H9 (cell line): ENCODE measurements at regions not wholly inside any gene's neighbourhood (a gene's known extent, or its start where the extent isn't known, plus 50 kb on each side); places are given as distances from the start of the nearest gene placed in this dataset.

ENCODE experiments used
- DNase-seq: peaks from one replicate; pipeline ENCODE4 v3.0.0-alpha.2; 2017
- H2AFZ ChIP-seq: one replicate; pipeline ENCODE4 v1.6.1; 2013; ENCODE audit warnings: mild to moderate bottlenecking, low read length, control low read depth, moderate library complexity
- H2AK5ac ChIP-seq: 2 replicates; pipeline ENCODE4 v1.6.1; 2013; ENCODE audit warnings: low read length, control low read depth, mixed read lengths; ENCODE audit not compliant: insufficient read length
- H2BK120ac ChIP-seq: one replicate; pipeline ENCODE4 v1.6.1; 2013; ENCODE audit warnings: low read depth, mild to moderate bottlenecking, low read length, control low read depth, inconsistent platforms; ENCODE audit not compliant: poor library complexity, severe bottlenecking
- H2BK12ac ChIP-seq: 2 replicates; pipeline ENCODE4 v1.6.1; 2013; ENCODE audit warnings: low read length, control low read depth, mixed read lengths, low read depth; ENCODE audit not compliant: insufficient read length
- H2BK15ac ChIP-seq: 2 replicates; pipeline ENCODE4 v1.6.1; 2013; ENCODE audit warnings: low read depth, low read length, control low read depth
- H2BK20ac ChIP-seq: one replicate; pipeline ENCODE4 v1.6.1; 2013; ENCODE audit warnings: low read depth, mild to moderate bottlenecking, low read length, control low read depth, inconsistent platforms; ENCODE audit not compliant: poor library complexity, severe bottlenecking
- H2BK5ac ChIP-seq: 2 replicates; pipeline ENCODE4 v1.6.1; 2013; ENCODE audit warnings: low read length, control low read depth, mixed read lengths; ENCODE audit not compliant: insufficient read length
- H3K14ac ChIP-seq: 2 replicates; pipeline ENCODE4 v1.6.1; 2013; ENCODE audit warnings: low read length, control low read depth; ENCODE audit not compliant: insufficient read depth
- H3K18ac ChIP-seq: 2 replicates; pipeline ENCODE4 v1.6.1; 2013; ENCODE audit warnings: low read depth, mild to moderate bottlenecking, mixed read lengths, low read length, control low read depth; ENCODE audit not compliant: insufficient read length
- H3K23ac ChIP-seq: 2 replicates; pipeline ENCODE4 v1.6.1; 2013; ENCODE audit warnings: low read length, control low read depth, mixed read lengths, low read depth; ENCODE audit not compliant: insufficient read length
- H3K23me2 ChIP-seq: 2 replicates; pipeline ENCODE4 v1.6.1; 2013; ENCODE audit warnings: low read depth, mild to moderate bottlenecking, mixed read lengths, low read length, control low read depth; ENCODE audit not compliant: insufficient read length, poor library complexity, severe bottlenecking
- H3K27ac ChIP-seq: 2 replicates; pipeline ENCODE4 v1.5.1; 2013; ENCODE audit warnings: low read length, control low read depth, mixed read lengths, low read depth; ENCODE audit not compliant: insufficient read length
- H3K27me3 ChIP-seq: 2 replicates; pipeline ENCODE4 v1.6.1; 2013; ENCODE audit warnings: low read length, control low read depth, inconsistent platforms; ENCODE audit not compliant: insufficient read depth
- H3K4ac ChIP-seq: 2 replicates; pipeline ENCODE4 v1.6.1; 2013; ENCODE audit warnings: low read depth, mild to moderate bottlenecking, control low read depth, inconsistent platforms, low read length, moderate library complexity
- H3K4me1 ChIP-seq: 2 replicates; pipeline ENCODE4 v1.6.1; 2013; ENCODE audit warnings: low read length, control low read depth, inconsistent platforms; ENCODE audit not compliant: insufficient read depth
- H3K4me2 ChIP-seq: 2 replicates; pipeline ENCODE4 v1.6.1; 2013; ENCODE audit warnings: low read length, control low read depth, mixed read lengths; ENCODE audit not compliant: insufficient read length, insufficient read depth
- H3K56ac ChIP-seq: 2 replicates; pipeline ENCODE4 v1.6.1; 2013; ENCODE audit warnings: low read depth, mild to moderate bottlenecking, mixed read lengths, low read length, control low read depth; ENCODE audit not compliant: insufficient read length
- H3K79me1 ChIP-seq: 2 replicates; pipeline ENCODE4 v1.6.1; 2013; ENCODE audit warnings: low read depth, mild to moderate bottlenecking, moderate library complexity, low read length, control low read depth, inconsistent platforms; ENCODE audit not compliant: insufficient read depth, poor library complexity, severe bottlenecking
- H3K79me2 ChIP-seq: 2 replicates; pipeline ENCODE4 v1.6.1; 2013; ENCODE audit warnings: low read length, control low read depth, inconsistent platforms; ENCODE audit not compliant: insufficient read depth
- H3K9ac ChIP-seq: 2 replicates; pipeline ENCODE4 v1.6.1; 2013; ENCODE audit warnings: low read length, control low read depth, mixed read lengths; ENCODE audit not compliant: insufficient read length; ENCODE audit errors: extremely low read depth
- H3K9me3 ChIP-seq: one replicate; pipeline ENCODE4 v1.6.1; 2013; ENCODE audit warnings: low read depth, low read length, inconsistent platforms; ENCODE audit not compliant: control insufficient read depth
- H3T11ph ChIP-seq: one replicate; pipeline ENCODE4 v1.6.1; 2013; ENCODE audit warnings: mild to moderate bottlenecking, low read length, control low read depth, inconsistent platforms
- H4K20me1 ChIP-seq: one replicate; pipeline ENCODE4 v1.6.1; 2013; ENCODE audit not compliant: control insufficient read depth, insufficient read length, insufficient read depth
- H4K5ac ChIP-seq: 2 replicates; pipeline ENCODE4 v1.6.1; 2013; ENCODE audit warnings: low read depth, mild to moderate bottlenecking, mixed read lengths, low read length, control low read depth; ENCODE audit not compliant: insufficient read length
- H4K8ac ChIP-seq: replicated peaks from 2 replicates; pipeline ENCODE4 v1.6.1; 2013; ENCODE audit warnings: low read length, control low read depth, mixed read lengths, low read depth; ENCODE audit not compliant: insufficient read length
- H4K91ac ChIP-seq: 2 replicates; pipeline ENCODE4 v1.6.1; 2013; ENCODE audit warnings: low read depth, mild to moderate bottlenecking, moderate library complexity, mixed read lengths, low read length, control low read depth; ENCODE audit not compliant: insufficient read length
- H3K27ac Mint-ChIP-seq, 3 experiments: 2 replicates in 2 of 3; 3 replicates in 1 of 3; pipeline ENCODE4 v1.8.0; 2020 to 2021; ENCODE audit warnings: mixed read lengths in 3 of 3, mild to moderate bottlenecking in 1 of 3, moderate library complexity in 1 of 3
- H3K27me3 Mint-ChIP-seq: 2 replicates; pipeline ENCODE4 v1.8.0; 2021; ENCODE audit warnings: low read depth, mild to moderate bottlenecking, moderate library complexity, mixed read lengths
- H3K36me3 Mint-ChIP-seq, 3 experiments: 2 replicates in 2 of 3; 3 replicates in 1 of 3; pipeline ENCODE4 v1.8.0; 2020 to 2021; ENCODE audit warnings: low read depth in 3 of 3, mixed read lengths in 3 of 3; ENCODE audit not compliant: insufficient read depth in 1 of 3
- H3K4me1 Mint-ChIP-seq, 2 experiments: 2 replicates each; pipeline ENCODE4 v1.8.0; 2020; ENCODE audit warnings: mixed read lengths in 2 of 2
- H3K4me3 Mint-ChIP-seq, 2 experiments: 2 replicates in 1 of 2; 3 replicates in 1 of 2; pipeline ENCODE4 v1.8.0; 2020 to 2021; ENCODE audit warnings: mild to moderate bottlenecking in 2 of 2, mixed read lengths in 2 of 2, moderate library complexity in 1 of 2
- H3K9me3 Mint-ChIP-seq, 2 experiments: 2 replicates in 1 of 2; 3 replicates in 1 of 2; pipeline ENCODE4 v1.8.0; 2020; ENCODE audit warnings: mild to moderate bottlenecking in 2 of 2, mixed read lengths in 2 of 2, moderate library complexity in 1 of 2
- WGBS: extraction: QIAGEN DNeasy Blood & Tissue Kit; methylation state at CpG from one replicate; pipeline ENCODE4 v1.1.7; 2013; ENCODE audit warnings: missing lambda C conversion rate, low lambda C conversion rate, mixed read lengths; ENCODE audit not compliant: insufficient read length; ENCODE audit errors: extremely low coverage; 5-methylcytosine and 5-hydroxymethylcytosine counted together
- TF ChIP-seq, protein P1 (sequence below): fragments of 200-600 bp; sonication (generic); conservative IDR thresholded peaks from 3 replicates; pipeline ENCODE4 v1.8.0; 2021; ENCODE audit warnings: antibody characterized with exemption, mild to moderate bottlenecking

GRCh38 chr2:239792405-239793084 lies 232.6 kb downstream of the NDUFA10 start:
- Histone ChIP-seq H2BK20ac (no peak overlapping the region), H3K79me2 (no peaks in the 10 kb centered on the region), H4K91ac (no peak overlapping the region), H4K5ac (no peak overlapping the region), H4K20me1 (no peaks in the 10 kb centered on the region), H3K79me1 (no peaks in the 10 kb centered on the region), H2AFZ (no peak overlapping the region), H3K9ac (no peak overlapping the region), H3K56ac (no peak overlapping the region), H2AK5ac (no peak overlapping the region), H3K23ac (no peak overlapping the region), H2BK5ac (no peak overlapping the region), H3T11ph (no peak overlapping the region), H2BK12ac (no peak overlapping the region), H3K23me2 (no peaks in the 10 kb centered on the region), H3K18ac (no peak overlapping the region), H3K14ac (no peak overlapping the region; the same call in 1 of the 2 replicates), H2BK15ac (no peak overlapping the region), H3K9me3 (no peaks in the 10 kb centered on the region), H3K4me2 (no peak overlapping the region), H3K27ac (no peak overlapping the region), H3K4me1 (no peaks in the 10 kb centered on the region), H4K8ac (no peak overlapping the region), H2BK120ac (no peak overlapping the region), H3K4ac (no peak overlapping the region), H3K27me3 (no peaks in the 10 kb centered on the region)
- WGBS: no CpG with 5 or more reads among the region's 18 CpGs
- Mint-ChIP-seq H3K36me3 (no peaks in the 10 kb centered on the region; a peak in 1 of 7 replicates), H3K4me1 (peaks cover 0 to 2% of the 10 kb centered on the region in 2 experiments; a peak in 1 of 4 replicates), H3K27me3 (peaks cover 12% of the 10 kb centered on the region; the same call in 1 of the 2 replicates), H3K4me3 (no peak overlapping the region), H3K9me3 (peaks cover 3 to 5% of the 10 kb centered on the region in 2 experiments; a peak in 4 of 5 replicates), H3K27ac (no peak overlapping the region)
- TF ChIP-seq, protein P1, sequence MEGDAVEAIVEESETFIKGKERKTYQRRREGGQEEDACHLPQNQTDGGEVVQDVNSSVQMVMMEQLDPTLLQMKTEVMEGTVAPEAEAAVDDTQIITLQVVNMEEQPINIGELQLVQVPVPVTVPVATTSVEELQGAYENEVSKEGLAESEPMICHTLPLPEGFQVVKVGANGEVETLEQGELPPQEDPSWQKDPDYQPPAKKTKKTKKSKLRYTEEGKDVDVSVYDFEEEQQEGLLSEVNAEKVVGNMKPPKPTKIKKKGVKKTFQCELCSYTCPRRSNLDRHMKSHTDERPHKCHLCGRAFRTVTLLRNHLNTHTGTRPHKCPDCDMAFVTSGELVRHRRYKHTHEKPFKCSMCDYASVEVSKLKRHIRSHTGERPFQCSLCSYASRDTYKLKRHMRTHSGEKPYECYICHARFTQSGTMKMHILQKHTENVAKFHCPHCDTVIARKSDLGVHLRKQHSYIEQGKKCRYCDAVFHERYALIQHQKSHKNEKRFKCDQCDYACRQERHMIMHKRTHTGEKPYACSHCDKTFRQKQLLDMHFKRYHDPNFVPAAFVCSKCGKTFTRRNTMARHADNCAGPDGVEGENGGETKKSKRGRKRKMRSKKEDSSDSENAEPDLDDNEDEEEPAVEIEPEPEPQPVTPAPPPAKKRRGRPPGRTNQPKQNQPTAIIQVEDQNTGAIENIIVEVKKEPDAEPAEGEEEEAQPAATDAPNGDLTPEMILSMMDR: no peak
- peak; percentile 16 for DNase-seq
